IPS-18c (cell line): ENCODE measurements at regions not wholly inside any gene's neighbourhood (a gene's known extent, or its start where the extent isn't known, plus 50 kb on each side); places are given as distances from the start of the nearest gene placed in this dataset.

Experiments
- H3K4me3 ChIP-seq: 2 replicates; pipeline ENCODE4 v1.7.0; 2013; ENCODE audit warnings: low read depth, mild to moderate bottlenecking, low read length, moderate library complexity; ENCODE audit not compliant: insufficient read depth
- H3K9me3 ChIP-seq: one replicate; pipeline ENCODE4 v1.6.1; 2013; ENCODE audit warnings: mild to moderate bottlenecking, low read length, moderate library complexity; ENCODE audit not compliant: control insufficient read depth, insufficient read depth

DNA sequence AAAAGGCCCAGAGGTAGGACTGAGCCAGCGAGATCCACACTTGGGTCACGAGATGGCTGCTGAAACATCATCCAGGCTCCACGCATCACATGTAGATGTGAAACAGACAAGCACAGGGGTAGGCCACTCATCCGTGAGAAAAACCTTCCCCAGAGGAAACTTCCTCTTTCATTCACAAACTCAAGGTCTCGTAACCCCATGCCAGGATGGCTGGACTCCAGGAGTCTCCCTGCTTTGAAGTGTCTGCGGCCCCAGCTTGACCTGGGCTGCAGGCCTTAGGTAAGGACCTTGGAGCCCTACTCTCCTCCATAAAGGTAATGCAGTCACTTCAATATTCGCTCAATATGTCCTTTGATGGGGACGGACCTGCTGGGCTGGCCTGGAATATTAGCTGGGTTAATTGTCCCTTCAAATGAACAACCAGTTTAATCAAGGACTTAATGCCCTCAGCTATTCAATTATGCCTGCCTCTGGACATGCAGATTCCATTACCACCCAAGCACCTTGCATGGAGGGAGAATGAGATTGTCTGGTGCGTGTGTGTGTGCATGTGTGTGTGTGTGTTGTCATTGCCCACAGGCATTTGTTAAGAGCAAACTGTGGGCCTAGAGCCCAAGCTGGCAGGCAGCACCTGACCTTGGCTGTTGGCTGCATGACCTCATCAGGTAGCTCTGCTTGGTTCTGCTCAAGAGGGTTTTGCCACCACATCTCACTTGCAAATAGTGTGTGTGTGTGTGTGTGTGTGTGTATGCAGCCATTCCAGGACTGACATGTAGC lies 186.9 kb upstream of the TLE3 start:
- no peaks in the 10 kb centered on the region for H3K9me3 ChIP-seq
- H3K4me3 ChIP-seq, result no peak overlapping the region

DNA sequence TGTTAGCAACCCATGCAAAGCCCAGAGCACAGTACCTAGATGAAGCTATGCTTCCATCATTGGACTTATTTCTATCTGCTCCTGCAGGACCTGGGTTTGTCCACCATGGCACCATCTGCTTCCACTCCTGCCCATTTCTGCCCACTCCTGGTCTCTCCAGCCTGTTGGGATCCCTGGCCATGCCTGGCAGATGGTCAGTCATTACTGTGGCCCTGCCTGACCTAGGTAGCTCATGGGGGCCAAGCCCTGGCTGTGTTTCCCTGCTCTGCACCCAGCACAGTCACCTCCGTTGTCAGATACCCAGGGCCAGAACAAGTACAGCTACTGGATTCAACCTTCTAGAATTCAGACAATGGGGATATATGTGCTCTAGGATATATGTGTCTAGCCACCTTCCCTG lies 185.8 kb upstream of the TLE3 start:
- H3K4me3 ChIP-seq, result no peak overlapping the region

DNA sequence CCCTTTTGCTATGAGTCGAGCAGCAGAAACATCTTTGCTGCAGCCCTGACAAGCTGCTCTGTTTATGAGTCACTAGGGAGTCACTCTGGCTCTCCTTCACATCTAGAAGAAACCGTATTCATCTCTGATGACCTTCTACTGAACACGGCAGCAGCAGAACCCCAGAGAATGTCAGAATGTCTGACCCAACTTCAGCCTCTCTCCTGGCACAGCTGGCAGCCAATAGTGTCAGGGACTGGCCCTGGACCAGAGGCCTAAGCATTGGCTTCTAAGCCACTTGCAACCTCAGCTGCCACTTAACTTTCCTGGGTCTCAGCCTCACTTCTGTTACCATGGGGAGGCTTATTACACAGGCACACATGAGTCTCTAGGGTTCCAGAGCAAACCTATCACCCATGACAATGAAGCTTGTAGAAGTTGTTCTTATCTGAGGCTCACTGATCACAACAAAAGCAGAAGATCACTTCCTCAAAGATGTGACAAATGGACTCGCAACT lies 184.1 kb upstream of the TLE3 start:
- no peaks in the 10 kb centered on the region for H3K9me3 ChIP-seq
- no peak overlapping the region for H3K4me3 ChIP-seq

More for the DNA sequence above, 185.8 kb upstream of the TLE3 start:
- no peaks in the 10 kb centered on the region for H3K9me3 ChIP-seq

DNA sequence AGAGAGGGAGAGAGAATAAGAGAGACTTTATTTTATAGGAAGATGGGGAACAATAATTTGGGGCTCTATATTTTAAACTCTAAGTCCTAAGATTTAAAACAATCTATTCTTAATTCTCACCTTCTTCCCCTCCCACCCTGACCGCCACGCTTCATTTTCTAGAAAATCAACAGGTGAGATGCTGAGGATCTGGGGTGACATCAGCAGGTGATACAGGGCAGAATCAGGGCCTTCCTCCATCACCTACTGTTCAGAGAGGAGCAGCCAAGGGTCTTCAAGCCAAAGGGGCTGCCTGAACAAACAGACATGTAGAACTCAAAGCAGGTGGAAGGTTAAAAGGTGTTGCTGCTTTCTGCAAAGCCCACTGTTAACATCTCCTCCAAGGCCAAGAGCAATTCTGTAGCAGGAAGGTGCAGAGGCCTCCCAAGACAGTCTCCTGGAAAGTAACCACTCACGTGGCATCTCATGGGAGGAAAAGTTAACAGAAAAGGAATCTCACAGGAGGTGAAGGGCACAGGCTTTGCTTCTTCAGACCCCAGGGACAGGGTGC lies 183.6 kb upstream of the TLE3 start:
- H3K4me3 ChIP-seq, result no peak overlapping the region
- no peaks in the 10 kb centered on the region for H3K9me3 ChIP-seq

DNA sequence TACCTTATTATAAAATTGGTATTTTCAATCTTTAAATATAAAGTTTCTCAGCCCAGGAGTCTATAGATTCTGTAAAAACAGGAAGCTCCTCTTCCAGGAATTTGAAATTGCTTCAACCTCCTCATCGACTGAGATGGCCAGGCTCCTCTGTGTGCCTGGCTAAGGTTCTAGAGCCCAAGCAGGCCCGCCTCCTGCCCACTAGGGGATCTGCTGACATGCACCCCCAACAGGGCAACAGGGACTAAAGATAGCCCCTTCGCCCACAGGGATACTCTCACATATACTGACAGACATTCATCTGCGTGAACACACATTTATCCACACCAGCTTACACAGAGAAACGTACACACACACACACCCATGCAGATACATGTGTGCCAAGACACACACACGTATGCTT lies 183.1 kb upstream of the TLE3 start:
- no peak overlapping the region for H3K4me3 ChIP-seq
- H3K9me3 ChIP-seq, result no peaks in the 10 kb centered on the region

DNA sequence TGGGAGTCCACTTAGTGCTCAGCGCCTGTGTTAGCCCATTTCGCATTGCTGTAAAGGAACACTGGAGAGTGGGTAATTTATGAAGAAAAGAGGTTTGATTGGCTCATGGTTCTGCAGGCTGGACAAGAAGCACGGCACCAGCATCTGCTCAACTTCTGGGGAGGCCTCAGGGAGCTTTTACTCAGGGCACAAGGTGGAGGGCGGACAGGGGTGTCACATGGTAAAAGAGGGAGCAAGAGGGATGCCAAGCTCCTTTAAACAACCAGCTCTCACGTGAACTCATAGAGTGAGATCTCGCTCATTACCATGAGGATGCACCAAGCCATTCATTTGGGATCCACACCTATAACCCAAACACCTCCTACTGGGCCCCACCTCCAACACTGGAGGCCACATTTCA lies 181.4 kb upstream of the TLE3 start:
- H3K4me3 ChIP-seq, result no peak overlapping the region
- H3K9me3 ChIP-seq, result no peaks in the 10 kb centered on the region

DNA sequence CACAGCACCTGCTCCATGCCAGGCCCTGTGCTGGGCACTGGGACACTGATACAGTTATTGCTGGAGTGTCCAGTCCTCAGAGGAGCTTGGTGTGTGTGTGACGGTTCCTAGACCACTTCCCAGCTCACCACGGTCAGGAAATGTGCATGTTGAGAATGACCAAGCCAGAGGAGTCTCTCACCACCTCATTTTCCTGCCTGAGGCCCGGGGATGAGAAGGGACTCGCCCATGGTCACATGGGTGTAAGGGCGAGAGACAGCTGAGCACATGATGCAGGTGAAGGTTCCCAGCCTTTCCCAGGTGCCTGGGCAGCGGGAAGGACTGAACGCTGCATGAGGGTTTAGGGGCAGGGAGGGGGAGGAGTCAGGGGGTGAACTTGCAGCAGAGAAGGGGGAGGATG lies 180.9 kb upstream of the TLE3 start:
- H3K9me3 ChIP-seq, result no peaks in the 10 kb centered on the region
- H3K4me3 ChIP-seq, result no peak overlapping the region

DNA sequence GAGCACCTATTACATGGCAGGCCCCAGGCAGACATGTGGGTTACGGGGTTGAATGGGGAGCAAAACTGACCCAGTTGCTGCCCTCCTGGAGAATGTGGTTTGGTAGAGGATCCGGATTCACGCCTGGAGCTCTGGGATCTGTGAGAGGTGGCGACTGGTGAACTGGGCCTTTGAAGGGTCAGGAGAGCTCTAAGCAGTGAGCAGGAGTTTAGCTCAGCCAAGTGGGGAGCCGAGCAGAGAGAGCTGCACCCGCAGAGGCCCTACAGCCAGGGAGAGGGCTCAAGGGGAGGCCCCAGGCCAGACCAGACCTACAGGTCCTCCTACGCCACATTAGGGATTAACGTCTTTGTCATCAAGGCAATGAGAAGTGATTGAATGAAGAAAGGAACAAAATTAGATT lies 179.8 kb upstream of the TLE3 start:
- no peaks in the 10 kb centered on the region for H3K9me3 ChIP-seq
- no peak overlapping the region for H3K4me3 ChIP-seq

DNA sequence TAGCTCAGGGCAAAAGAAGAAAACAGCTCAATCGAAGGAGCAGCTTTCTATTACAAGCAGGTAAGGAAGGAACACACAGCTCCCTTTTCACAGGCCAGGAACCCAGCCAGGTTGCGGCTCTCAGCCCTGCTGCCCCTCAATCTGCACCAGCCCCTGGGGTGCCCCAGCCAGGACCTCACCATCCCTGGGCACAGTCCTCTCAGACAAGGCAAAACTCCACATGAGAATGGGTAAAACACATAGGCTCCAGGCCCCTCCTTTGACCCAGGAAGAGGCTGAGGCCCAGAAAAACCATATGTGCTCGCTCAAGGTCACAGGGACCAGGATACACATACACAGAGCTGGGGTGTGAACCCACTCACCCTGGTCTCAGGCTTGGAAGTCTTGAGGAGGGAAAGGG lies 178.7 kb upstream of the TLE3 start:
- Histone ChIP-seq H3K4me3 (no peak overlapping the region), H3K9me3 (no peaks in the 10 kb centered on the region)

DNA sequence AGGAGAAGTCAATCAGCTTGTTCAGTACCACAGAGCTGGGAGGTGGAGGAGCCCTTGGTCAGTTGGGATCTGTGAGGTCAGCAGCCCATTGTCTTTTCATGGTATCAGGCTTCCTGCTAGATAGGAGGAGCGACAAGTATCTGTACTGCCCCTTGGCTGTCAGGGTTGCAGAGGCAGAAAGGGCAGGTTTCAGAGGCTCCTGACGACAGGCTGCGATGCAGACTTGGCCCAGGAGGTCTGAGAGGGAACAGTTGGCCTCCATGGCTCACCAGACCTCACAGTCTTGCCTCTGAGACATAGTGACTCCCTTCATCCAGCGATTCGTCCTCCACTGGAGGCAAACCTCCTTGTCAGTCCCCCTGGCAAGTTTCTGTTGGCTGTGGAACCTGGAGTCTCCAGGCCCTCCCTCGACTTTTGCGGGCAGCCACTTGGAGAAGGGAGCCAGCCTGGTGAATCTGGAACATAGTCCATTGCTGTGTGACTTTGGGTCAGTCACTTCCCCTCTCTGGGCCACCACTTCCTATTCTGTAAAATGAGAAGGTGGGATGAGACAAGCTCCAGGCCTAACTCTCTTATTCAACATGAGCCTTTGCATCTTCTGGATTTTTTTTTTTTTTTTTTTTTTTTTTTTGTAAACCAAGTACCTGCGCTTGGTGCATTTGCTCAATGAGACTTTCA lies 177.9 kb upstream of the TLE3 start:
- no peaks in the 10 kb centered on the region for H3K9me3 ChIP-seq
- H3K4me3 ChIP-seq, result no peak overlapping the region

DNA sequence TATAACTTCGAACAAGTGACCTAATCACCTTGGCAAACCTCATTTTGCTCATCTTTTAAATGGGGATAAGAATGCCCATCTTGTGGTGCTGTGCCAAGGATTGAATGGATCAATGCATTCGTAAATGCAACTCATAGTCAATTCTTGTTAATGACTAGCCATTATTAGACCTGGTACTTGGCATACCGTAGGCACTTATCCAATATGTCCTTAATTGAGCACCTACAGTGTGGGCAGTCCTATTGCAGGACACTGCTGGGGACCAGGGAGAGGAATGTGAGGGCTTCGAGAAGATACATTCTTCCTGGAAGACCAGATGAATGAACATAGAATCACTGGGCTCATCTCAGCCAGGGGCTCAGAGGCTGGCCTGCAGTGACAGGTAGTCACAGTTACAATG lies 177.2 kb upstream of the TLE3 start:
- Histone ChIP-seq H3K4me3 (no peak overlapping the region), H3K9me3 (no peaks in the 10 kb centered on the region)

DNA sequence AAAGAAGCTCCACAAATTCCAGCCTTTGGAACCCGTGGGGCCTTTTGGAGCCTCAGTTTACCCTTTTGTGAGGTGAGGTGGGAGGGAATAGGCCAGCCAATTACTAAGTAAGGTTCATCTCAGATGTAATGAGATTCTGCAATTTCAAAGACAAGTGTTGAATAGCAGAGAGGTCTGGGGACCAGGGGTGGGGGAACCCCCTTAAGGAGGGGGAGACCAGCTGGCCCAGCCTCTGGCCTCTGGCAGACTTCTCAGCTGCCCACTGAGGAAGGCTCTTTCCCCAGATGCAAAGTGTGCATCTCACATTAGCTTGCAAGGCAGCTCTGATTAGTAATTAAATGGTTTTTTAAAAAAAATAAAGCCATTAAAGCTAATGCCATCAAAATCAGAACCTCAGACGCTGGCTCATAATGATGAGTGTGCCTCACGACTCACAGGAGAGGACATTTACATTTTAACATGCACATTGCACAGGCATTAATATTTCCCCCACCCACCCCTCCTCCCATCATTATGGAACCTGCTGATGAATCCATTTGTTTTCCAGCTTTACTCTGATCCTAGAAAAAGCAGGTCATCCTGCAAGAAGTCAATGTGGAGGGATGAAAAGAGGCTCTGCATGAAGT lies 176.7 kb upstream of the TLE3 start:
- Histone ChIP-seq H3K4me3 (no peak overlapping the region), H3K9me3 (peaks cover under 1% of the 10 kb centered on the region)

DNA sequence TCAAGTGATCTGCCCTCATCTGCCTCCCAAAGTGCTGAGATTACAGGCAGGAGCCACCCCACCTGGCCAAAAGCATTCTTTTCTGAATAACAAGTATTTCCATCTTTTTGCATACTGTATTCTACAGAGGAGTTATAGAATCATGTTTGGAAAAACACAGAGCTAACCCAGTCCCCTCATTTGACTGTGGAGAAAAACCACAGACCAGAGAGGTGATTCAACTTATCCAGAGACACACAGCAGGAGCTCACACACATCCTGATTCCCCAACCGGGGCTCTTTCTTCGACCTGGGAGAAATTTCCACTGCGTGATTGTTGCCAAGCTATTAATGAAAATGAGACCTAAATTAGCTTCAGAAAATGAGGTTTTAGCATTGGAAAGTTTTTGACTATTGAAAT lies 176.1 kb upstream of the TLE3 start:
- Histone ChIP-seq H3K4me3 (no peak overlapping the region), H3K9me3 (peaks cover 2% of the 10 kb centered on the region)

DNA sequence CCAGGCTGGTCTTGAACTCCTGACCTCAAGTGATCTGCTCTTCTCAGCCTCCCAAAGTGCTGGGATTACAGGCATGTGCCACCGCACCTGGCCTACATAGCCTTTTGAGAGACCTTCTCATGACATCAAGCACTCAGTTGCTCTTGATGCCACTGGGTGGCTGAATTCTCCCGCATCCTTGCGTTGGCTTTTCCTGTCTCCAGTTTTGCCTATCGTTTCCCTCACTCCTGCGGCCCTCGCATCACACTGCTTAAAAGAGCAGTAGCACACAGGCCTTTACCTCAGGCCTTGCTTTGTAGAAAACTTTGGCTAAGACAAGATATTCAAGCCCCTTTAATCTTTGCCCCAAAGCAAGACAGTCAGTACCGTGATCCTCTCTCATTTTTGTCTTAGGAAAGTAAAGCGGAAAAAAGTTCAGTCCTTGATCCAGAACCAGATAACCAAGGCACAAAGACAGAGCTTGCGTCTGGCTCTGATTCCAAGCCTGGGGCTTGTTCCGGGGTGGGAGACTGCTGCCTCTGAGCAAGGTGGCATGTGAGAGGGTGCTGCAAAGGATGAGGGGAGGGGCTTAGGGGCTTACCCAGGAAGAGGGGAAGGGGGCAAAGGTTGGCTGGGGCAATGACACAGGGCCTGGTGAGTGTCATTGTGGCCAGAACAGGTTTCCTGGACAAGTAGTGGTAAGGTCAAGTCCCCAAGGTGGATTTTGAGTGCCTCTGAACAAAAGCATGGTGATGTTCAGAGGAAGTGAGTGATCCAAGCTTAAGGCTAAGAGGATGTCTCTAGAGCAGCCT lies 175.0 kb upstream of the TLE3 start:
- H3K9me3 ChIP-seq, result peaks cover 2% of the 10 kb centered on the region
- H3K4me3 ChIP-seq, result no peak overlapping the region

DNA sequence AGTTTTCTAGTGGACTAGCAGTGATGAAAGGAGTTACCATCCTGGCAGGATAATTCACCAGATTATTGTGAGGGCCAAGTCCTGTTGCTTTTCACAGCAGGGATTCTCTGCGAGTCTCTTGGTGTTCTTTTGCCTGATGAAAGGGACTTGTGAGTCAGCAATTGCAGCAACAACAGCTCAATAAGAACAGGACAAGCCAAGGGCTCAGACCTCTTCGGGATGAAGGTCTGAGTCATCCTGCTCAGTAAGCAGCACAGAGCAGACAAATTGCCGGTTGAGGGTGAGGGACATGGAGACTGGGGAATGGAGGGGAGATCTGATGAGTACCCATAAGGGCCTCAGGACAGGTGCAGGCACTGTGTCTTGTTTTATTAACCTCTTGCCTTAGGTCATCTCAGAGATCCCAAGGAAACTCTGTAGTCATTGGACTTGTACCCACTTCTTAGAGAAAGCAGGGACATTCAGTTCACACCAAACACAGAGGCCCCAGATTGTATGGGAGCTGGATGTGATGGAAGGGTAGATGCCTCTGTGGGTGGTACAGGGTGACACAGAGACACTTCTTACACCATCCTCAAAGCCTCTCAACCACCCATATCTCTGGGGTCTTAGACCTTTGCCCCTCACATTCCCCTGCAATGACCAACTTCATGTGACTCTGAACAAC lies 173.8 kb upstream of the TLE3 start:
- Histone ChIP-seq H3K9me3 (peaks cover 2% of the 10 kb centered on the region), H3K4me3 (no peak overlapping the region)

DNA sequence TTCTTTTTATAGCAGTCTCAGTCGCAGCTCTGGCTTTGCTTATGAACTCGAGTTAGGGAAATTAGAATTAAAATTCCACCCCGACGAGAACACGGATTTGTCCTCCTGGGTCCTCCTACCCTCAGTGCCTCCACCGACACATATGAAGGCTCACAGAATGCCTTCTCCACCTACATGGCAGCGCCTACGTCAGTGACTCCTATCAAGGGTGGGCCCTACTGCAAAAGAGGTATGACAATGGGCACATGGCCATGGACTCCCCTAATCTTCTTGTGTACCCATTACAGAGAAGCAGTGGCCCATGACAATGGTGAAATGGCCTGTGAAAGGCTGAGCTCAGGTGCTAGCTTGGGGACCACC lies 173.0 kb upstream of the TLE3 start:
- H3K9me3 ChIP-seq, result peaks cover 2% of the 10 kb centered on the region
- H3K4me3 ChIP-seq, result no peak overlapping the region
